ENCODE measurements at regions not wholly inside any gene's neighbourhood (a gene's known extent, or its start where the extent isn't known, plus 50 kb on each side); places are given as distances from the start of the nearest gene placed in this dataset.

DNA sequence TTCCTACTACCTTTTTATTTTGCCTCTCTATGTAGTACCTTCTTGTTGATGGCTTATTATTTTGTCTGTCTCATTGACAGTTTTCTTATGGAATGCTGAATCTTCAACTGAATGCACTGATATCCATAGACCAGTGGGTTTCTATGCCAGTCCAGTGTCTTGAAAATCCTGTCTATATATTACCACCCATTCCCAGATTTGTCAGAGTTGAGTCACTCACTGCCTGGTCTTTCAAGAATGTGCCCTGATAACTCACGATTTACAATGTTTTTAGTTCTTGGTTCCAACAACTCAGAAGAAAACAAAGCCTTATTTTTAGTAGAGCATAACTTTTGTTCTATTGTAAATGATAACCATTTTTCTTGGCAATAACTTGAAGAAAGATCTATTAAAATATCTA is 606.0 kb upstream of the PITX2 start:
- peak in 1 of 2 donors; percentile 8 for DNase-seq (ENCODE audit: low read depth in 2 of 2)
- no peak overlapping the region for H3K4me3 ChIP-seq (replicated peaks in 1 of 2; ENCODE audit: low read depth in 2 of 2, low read length in 2 of 2)
- TF ChIP-seq CTCF (IDR thresholded peaks at IDR 0.05; ENCODE audit: low read depth, low read length), result no peak

DNA sequence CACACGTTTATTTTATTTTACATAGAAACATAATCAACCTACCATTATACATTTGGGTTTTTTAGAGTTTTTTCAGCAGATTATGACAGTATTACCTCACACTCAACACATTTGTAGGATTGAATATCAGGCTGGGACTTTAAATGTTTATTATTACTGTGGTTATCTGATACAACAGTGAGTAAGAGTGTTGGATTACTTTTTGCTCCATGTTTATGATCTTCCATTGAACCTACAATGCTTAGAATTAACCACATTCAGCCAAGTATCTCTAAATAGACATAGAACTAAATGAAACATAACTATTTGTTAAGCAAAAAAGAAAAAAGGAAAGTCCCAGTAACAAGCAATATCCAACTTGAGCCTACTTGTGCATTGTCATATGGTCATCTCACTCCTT is 607.4 kb upstream of the PITX2 start:
- DNase-seq (ENCODE audit: low read depth in 2 of 2), result no peak
- H3K4me3 ChIP-seq (replicated peaks in 1 of 2; ENCODE audit: low read depth in 2 of 2, low read length in 2 of 2), result no peak overlapping the region
- TF ChIP-seq CTCF (IDR thresholded peaks at IDR 0.05; ENCODE audit: low read depth, low read length), result no peak

- H3K4me3 ChIP-seq (replicated peaks in 1 of 2; ENCODE audit: low read depth in 2 of 2, low read length in 2 of 2), result no peak overlapping the region
- no peak for TF ChIP-seq CTCF (IDR thresholded peaks at IDR 0.05; ENCODE audit: low read depth, low read length)
- DNase-seq (ENCODE audit: low read depth in 2 of 2), result no peak
Measured at GRCh38 chr4:111231281-111231680, 608.4 kb upstream of the PITX2 start.

DNA sequence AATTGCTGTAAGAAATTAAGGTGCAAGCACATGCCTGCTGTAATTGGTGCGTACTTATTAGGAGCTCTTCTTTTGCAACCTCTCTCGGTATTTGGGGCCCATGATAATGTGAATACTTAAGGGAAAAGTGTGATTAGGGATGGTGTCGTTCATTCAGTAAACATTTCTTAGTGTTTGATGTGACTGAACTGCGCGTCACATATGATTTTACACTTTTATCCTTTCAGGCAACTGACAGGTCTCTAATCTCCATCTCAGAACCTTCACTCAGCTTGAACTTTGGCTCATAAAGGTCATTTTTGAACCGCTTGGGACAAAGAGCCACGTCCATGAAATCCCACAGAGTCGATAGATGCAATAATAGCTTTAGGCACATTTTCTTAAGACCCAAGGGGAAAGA is 612.1 kb upstream of the PITX2 start:
- H3K4me3 ChIP-seq (replicated peaks in 1 of 2; ENCODE audit: low read depth in 2 of 2, low read length in 2 of 2), result no peak overlapping the region
- no peak for TF ChIP-seq CTCF (IDR thresholded peaks at IDR 0.05; ENCODE audit: low read depth, low read length)
- DNase-seq (ENCODE audit: low read depth in 2 of 2), result no peak

GRCh38 chr4:111263836-111264235 is 641.0 kb upstream of the PITX2 start:
- no peak overlapping the region for H3K4me3 ChIP-seq (replicated peaks in 1 of 2; ENCODE audit: low read depth in 2 of 2, low read length in 2 of 2)
- no peak for TF ChIP-seq CTCF (IDR thresholded peaks at IDR 0.05; ENCODE audit: low read depth, low read length)
- DNase-seq (ENCODE audit: low read depth in 2 of 2), result no peak

DNA sequence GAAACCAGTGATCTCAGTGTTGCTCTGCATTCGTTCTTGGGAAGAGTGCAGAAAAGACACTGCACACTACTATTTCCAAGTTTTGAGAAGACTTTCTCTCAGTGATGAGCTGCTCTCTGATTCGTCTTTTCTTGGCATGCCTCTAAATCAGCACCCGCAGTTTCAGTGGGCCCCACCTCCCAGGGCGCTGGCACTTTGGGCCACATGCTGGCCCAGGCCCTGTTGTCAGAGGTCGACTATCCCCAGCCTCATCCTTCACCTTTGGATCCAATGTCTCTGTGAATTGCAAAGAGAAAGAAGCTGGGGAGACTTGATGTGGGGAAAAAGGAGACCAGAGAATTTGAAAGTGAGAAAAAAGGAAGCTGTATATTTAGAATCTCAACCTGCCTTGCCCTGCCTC is 644.1 kb upstream of the PITX2 start:
- no peak for TF ChIP-seq CTCF (IDR thresholded peaks at IDR 0.05; ENCODE audit: low read depth, low read length)
- DNase-seq (ENCODE audit: low read depth in 2 of 2), result no peak
- H3K4me3 ChIP-seq (replicated peaks in 1 of 2; ENCODE audit: low read depth in 2 of 2, low read length in 2 of 2), result no peak overlapping the region

DNA sequence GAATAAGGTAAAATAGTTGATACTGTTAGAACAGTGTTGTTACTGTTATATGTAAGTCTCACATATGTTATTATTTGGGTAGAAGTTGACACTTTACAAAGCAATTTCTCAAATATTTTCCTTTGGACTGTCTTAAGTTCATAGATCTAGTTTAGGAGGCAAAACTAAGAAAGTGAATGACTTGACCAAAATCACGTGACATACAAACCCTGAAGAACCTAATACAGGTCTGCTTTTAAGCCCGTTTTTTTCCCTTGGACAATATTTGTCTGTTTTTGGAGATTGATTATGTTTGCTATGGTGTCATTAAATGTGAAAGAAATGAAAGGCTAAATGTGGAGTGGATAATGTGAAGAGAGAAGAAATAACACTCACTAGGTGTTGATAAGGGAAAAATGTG is 644.9 kb upstream of the PITX2 start:
- DNase-seq (ENCODE audit: low read depth in 2 of 2), result no peak
- TF ChIP-seq CTCF (IDR thresholded peaks at IDR 0.05; ENCODE audit: low read depth, low read length), result no peak
- no peak overlapping the region for H3K4me3 ChIP-seq (replicated peaks in 1 of 2; ENCODE audit: low read depth in 2 of 2, low read length in 2 of 2)
